Erythroblast (primary cell): ENCODE measurements at regions not wholly inside any gene's neighbourhood (a gene's known extent, or its start where the extent isn't known, plus 50 kb on each side); places are given as distances from the start of the nearest gene placed in this dataset.

Experiments used
- GATA1 ChIP-seq: IDR thresholded peaks from 2 replicates; pipeline ENCODE4 v1.6.1; 2011; ENCODE audit warnings: low read depth, mild to moderate bottlenecking, control low read depth, low read length, moderate library complexity
- POLR2A ChIP-seq: IDR thresholded peaks from 2 replicates; pipeline ENCODE4 v1.6.1; 2011; ENCODE audit warnings: mild to moderate bottlenecking, low read length

- no peak for TF ChIP-seq POLR2A
- TF ChIP-seq GATA1, result no peak
Observed at GRCh38 chr6:141164042-141164743, 968.5 kb upstream of the GJE1 start.
